ENCODE measurements at regions not wholly inside any gene's neighbourhood (a gene's known extent, or its start where the extent isn't known, plus 50 kb on each side); places are given as distances from the start of the nearest gene placed in this dataset.

DNA sequence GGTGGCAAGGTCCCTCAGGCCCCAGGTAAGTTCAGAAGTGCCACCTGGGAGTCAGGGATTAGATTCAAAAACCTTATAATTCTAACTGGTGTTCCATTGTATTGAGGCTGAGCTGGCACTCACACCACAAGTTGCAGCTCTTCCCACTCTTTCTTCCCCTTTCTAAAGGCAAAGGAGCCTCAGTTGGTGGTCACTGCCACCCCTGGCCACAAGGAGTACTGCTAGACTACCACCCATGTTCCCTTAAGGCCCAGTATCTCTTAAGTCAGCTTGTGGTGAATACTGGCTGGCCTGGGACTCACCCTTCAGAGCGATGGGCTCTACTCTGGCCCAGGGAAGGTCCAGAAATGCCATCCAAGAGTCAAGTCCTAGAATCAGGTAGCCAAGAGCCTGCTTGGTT is 421.1 kb upstream of the KHDRBS2 start:
- Histone ChIP-seq H3F3A (ENCODE audit: low read length, unreplicated experiment) (no peaks in the 10 kb centered on the region), H3K36me3 (ENCODE audit: low read depth, low read length) (no peaks in the 10 kb centered on the region), H3K9me3 (ENCODE audit: low read length) (no peaks in the 10 kb centered on the region), H3K4me1 (ENCODE audit: insufficient read depth, low read length) (no peaks in the 10 kb centered on the region), H3K9ac (ENCODE audit: low read length) (no peak overlapping the region), H3K4me3 (ENCODE audit: low read length) (no peak overlapping the region), H4K20me1 (ENCODE audit: low read length) (no peaks in the 10 kb centered on the region), H2AFZ (ENCODE audit: low read length) (no peak overlapping the region), H3K27ac (ENCODE audit: low read length) (no peak overlapping the region), H3K79me2 (ENCODE audit: low read length) (no peaks in the 10 kb centered on the region), H3K4me2 (ENCODE audit: low read length) (no peak overlapping the region), H3K9me2 (replicated peaks; ENCODE audit: low read length) (no peaks in the 10 kb centered on the region), H3K27me3 (ENCODE audit: low read length) (no peaks in the 10 kb centered on the region)
- intact Hi-C loops (cut with micrococcal nuclease), result no loop called here
- no peak for ATAC-seq
- DNase-seq, result no peak
- no TSS peak for BruUV-seq (replicated peaks)
- no peak for TF ChIP-seq EZH2 (IDR thresholded peaks at IDR 0.05; ENCODE audit: low read length, unreplicated experiment)
- no peak for TF ChIP-seq CTCF (conservative IDR thresholded peaks at IDR 0.05; ENCODE audit: low read depth, low read length)
- TF ChIP-seq EZH2phosphoT487 (IDR thresholded peaks at IDR 0.05; ENCODE audit: borderline replicate concordance, low read length), result no peak
- ChIA-PET POLR2A (ENCODE audit: unreplicated experiment) (no interaction called here), CTCF (no interaction called here)

DNA sequence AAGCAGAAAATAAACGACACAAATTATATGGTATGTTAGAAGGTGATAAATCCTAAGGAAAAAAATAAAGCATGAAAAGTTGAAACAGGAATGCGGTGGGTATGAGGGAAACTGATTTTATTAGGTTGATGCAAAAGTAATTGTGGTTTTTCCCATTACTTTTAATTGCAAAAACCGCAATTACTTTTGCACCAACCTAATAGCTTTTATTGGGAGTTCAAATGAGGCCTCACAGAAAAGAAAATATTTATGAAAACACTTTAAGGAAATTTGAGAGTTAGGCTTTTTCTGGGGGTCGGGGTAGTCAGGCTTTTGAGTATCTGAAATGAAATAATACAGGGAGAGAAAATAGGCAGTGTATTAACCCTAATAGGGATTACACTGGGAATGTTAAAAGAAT is 397.0 kb upstream of the KHDRBS2 start:
- no peak overlapping the region for H3K4me3 ChIP-seq (ENCODE audit: low read length)
- no peak overlapping the region for H2AFZ ChIP-seq (ENCODE audit: low read length)
- H4K20me1 ChIP-seq (ENCODE audit: low read length), result no peaks in the 10 kb centered on the region
- no peaks in the 10 kb centered on the region for H3F3A ChIP-seq (ENCODE audit: low read length, unreplicated experiment)
- no peaks in the 10 kb centered on the region for H3K9me3 ChIP-seq (ENCODE audit: low read length)
- H3K79me2 ChIP-seq (ENCODE audit: low read length), result no peaks in the 10 kb centered on the region
- H3K27me3 ChIP-seq (ENCODE audit: low read length), result no peaks in the 10 kb centered on the region
- DNase-seq (no peak), ATAC-seq (no peak)
- H3K9ac ChIP-seq (ENCODE audit: low read length), result no peak overlapping the region
- no peaks in the 10 kb centered on the region for H3K9me2 ChIP-seq (replicated peaks; ENCODE audit: low read length)
- H3K4me1 ChIP-seq (ENCODE audit: insufficient read depth, low read length), result no peaks in the 10 kb centered on the region
- CTCF ChIA-PET, result no interaction called here
- intact Hi-C loops (cut with micrococcal nuclease), result no loop called here
- H3K4me2 ChIP-seq (ENCODE audit: low read length), result no peak overlapping the region
- no peaks in the 10 kb centered on the region for H3K36me3 ChIP-seq (ENCODE audit: low read depth, low read length)
- H3K27ac ChIP-seq (ENCODE audit: low read length), result no peak overlapping the region
- BruUV-seq (replicated peaks), result no TSS peak
- POLR2A ChIA-PET (ENCODE audit: unreplicated experiment), result no interaction called here
- TF ChIP-seq CTCF (conservative IDR thresholded peaks at IDR 0.05; ENCODE audit: low read depth, low read length), result no peak

DNA sequence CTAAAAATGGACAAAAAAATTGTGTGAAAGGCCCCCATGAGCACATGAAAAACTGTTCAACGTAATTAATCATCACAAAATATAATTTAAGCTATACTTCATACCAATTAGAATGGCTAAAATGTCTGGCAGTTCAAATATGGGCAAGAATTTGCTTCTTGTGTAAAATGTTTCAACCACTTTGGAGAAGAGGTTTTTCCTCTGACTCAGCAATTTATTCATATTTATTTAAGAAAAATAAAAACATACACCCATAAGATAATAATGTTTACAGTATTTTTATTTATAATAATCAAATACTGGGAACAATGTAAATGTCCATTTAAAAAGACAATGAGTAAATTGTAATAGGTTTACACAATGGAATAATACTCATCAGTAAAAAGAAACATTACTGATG is 395.1 kb upstream of the KHDRBS2 start:
- no peak overlapping the region for H3K4me3 ChIP-seq (ENCODE audit: low read length)
- H3K9ac ChIP-seq (ENCODE audit: low read length), result no peak overlapping the region
- no peaks in the 10 kb centered on the region for H3K27me3 ChIP-seq (ENCODE audit: low read length)
- H2AFZ ChIP-seq (ENCODE audit: low read length), result no peak overlapping the region
- ChIA-PET CTCF (no interaction called here), POLR2A (ENCODE audit: unreplicated experiment) (no interaction called here)
- no peaks in the 10 kb centered on the region for H3K36me3 ChIP-seq (ENCODE audit: low read depth, low read length)
- intact Hi-C loops (cut with micrococcal nuclease), result no loop called here
- no peaks in the 10 kb centered on the region for H3K9me2 ChIP-seq (replicated peaks; ENCODE audit: low read length)
- DNase-seq (no peak), ATAC-seq (no peak)
- H3K4me1 ChIP-seq (ENCODE audit: insufficient read depth, low read length), result no peaks in the 10 kb centered on the region
- H4K20me1 ChIP-seq (ENCODE audit: low read length), result no peaks in the 10 kb centered on the region
- TF ChIP-seq EZH2phosphoT487 (IDR thresholded peaks at IDR 0.05; ENCODE audit: borderline replicate concordance, low read length) (no peak), CTCF (conservative IDR thresholded peaks at IDR 0.05; ENCODE audit: low read depth, low read length) (no peak), EZH2 (IDR thresholded peaks at IDR 0.05; ENCODE audit: low read length, unreplicated experiment) (no peak)
- H3K27ac ChIP-seq (ENCODE audit: low read length), result no peak overlapping the region
- no peaks in the 10 kb centered on the region for H3K9me3 ChIP-seq (ENCODE audit: low read length)
- no peaks in the 10 kb centered on the region for H3K79me2 ChIP-seq (ENCODE audit: low read length)
- no peak overlapping the region for H3K4me2 ChIP-seq (ENCODE audit: low read length)
- H3F3A ChIP-seq (ENCODE audit: low read length, unreplicated experiment), result no peaks in the 10 kb centered on the region
- no TSS peak for BruUV-seq (replicated peaks)
